GM12878 (cell line): ENCODE measurements at regions not wholly inside any gene's neighbourhood (a gene's known extent, or its start where the extent isn't known, plus 50 kb on each side); places are given as distances from the start of the nearest gene placed in this dataset.

ENCODE experiments used
- ATAC-seq: fragments of 200-7000 bp; cut with Tn5 transposase; 3 replicates; pipeline ENCODE4 v1.9.1; 2020; ENCODE audit warnings: mild to moderate bottlenecking, moderate library complexity
- BruUV-seq: library from RNA; stranded (reverse); fragments of 400-500 nt; replicated peaks from 2 replicates; lab custom pipeline; 2021; lab: Mats Ljungman, UMichigan
- CTCF ChIA-PET: fragments of 300-600 bp; sonication (Branson Sonifier 250); formaldehyde crosslinking; extraction: SDS; loops from one replicate; lab custom pipeline; 2021; ENCODE audit warnings: inconsistent platforms; lab: Yijun Ruan, JAX
- POLR2A ChIA-PET: fragments of 350-600 bp; formaldehyde crosslinking; extraction: SDS; loops from one replicate; lab custom pipeline; 2021; ENCODE audit warnings: inconsistent platforms; lab: Charles Lee
- RAD21 ChIA-PET: fragments of 300-600 bp; sonication (Branson Sonifier 250); formaldehyde crosslinking; loops from one replicate; lab custom pipeline; 2023; ENCODE audit warnings: antibody characterized with exemption; ENCODE audit not compliant: unreplicated experiment; lab: Charles Lee
- SMC1A ChIA-PET: fragments of 300-600 bp; sonication (Branson Sonifier 250); formaldehyde crosslinking; loops from one replicate; lab custom pipeline; 2023; ENCODE audit not compliant: unreplicated experiment, uncharacterized antibody; lab: Charles Lee
- DNase-seq: peaks from one replicate; pipeline ENCODE4 v3.0.0-alpha.2; 2011; ENCODE audit warnings: low read depth, low spot score
- FAIRE-seq: peaks from 3 replicates; lab custom pipeline; 2011; peaks lifted over from hg19 to GRCh38; lab: Jason Lieb, UNC
- H2AFZ ChIP-seq: 2 replicates; pipeline ENCODE4 v1.6.0; 2011; ENCODE audit warnings: low read depth, low read length, control low read depth; ENCODE audit not compliant: control insufficient read depth
- H3K27ac ChIP-seq: 2 replicates; pipeline ENCODE4 v1.5.1; 2011; ENCODE audit warnings: control low read depth; ENCODE audit not compliant: control insufficient read depth, insufficient read depth
- H3K27me3 ChIP-seq, 2 experiments: replicated peaks in 1 of 2; 2 replicates each; pipeline versions ENCODE4 v1.6.0 to v1.6.1; 2011; ENCODE audit warnings: low read length in 1 of 2; ENCODE audit not compliant: control insufficient read depth in 2 of 2, insufficient read depth in 2 of 2
- H3K36me3 ChIP-seq, 2 experiments: 2 replicates each; pipeline ENCODE4 v1.5.1; 2011; ENCODE audit warnings: low read length in 1 of 2; ENCODE audit not compliant: control insufficient read depth in 2 of 2, insufficient read depth in 2 of 2
- H3K4me1 ChIP-seq: 2 replicates; pipeline ENCODE4 v1.6.1; 2011; ENCODE audit warnings: mild to moderate bottlenecking, low read length, moderate library complexity, mixed read lengths; ENCODE audit not compliant: control insufficient read depth, insufficient read depth
- H3K4me2 ChIP-seq: 2 replicates; pipeline ENCODE4 v1.6.0; 2011; ENCODE audit warnings: control low read depth; ENCODE audit not compliant: control insufficient read depth, insufficient read depth
- H3K4me3 ChIP-seq: fragments of 200-600 bp; sonication (generic); 2 replicates; pipeline ENCODE4 v1.5.1; 2016
- H3K79me2 ChIP-seq: 2 replicates; pipeline ENCODE4 v1.6.0; 2011; ENCODE audit warnings: low read length; ENCODE audit not compliant: control insufficient read depth, insufficient read depth
- H3K9ac ChIP-seq: 2 replicates; pipeline ENCODE4 v1.8.0; 2011; ENCODE audit warnings: low read length, control low read depth, mixed read lengths; ENCODE audit not compliant: control insufficient read depth, insufficient read depth
- H3K9me3 ChIP-seq: replicated peaks from 3 replicates; pipeline ENCODE4 v1.5.1; 2011; ENCODE audit warnings: mild to moderate bottlenecking, low read length; ENCODE audit not compliant: control insufficient read depth, insufficient read depth
- H4K20me1 ChIP-seq: 2 replicates; pipeline ENCODE4 v1.6.0; 2011; ENCODE audit not compliant: control insufficient read depth, insufficient read depth
- CEBPZ ChIP-seq: fragments of 150-350 bp; IDR thresholded peaks from 2 replicates; pipeline ENCODE4 v1.6.1; 2016; ENCODE audit warnings: low read depth, low read length
- ETV6 ChIP-seq, 2 experiments: fragments of 450-650 bp in 1 of 2; IDR thresholded peaks in 1 of 2; conservative IDR thresholded peaks in 1 of 2; 2 replicates each; pipeline ENCODE4 v1.6.1; 2014; ENCODE audit warnings: antibody characterized with exemption in 1 of 2, borderline replicate concordance in 1 of 2, low read depth in 1 of 2, mild to moderate bottlenecking in 1 of 2, moderate library complexity in 1 of 2
- NBN ChIP-seq: fragments of 450-650 bp; IDR thresholded peaks from 2 replicates; pipeline ENCODE4 v1.6.1; 2016
- NFIC ChIP-seq: IDR thresholded peaks from 2 replicates; pipeline ENCODE4 v1.6.1; 2012; ENCODE audit warnings: low read depth, mild to moderate bottlenecking, inconsistent platforms, low read length, moderate library complexity
- POLR2A ChIP-seq: IDR thresholded peaks from 2 replicates; pipeline ENCODE4 v1.6.1; 2011; ENCODE audit warnings: low read depth, mild to moderate bottlenecking, low read length
- SIX5 ChIP-seq: IDR thresholded peaks from 2 replicates; pipeline ENCODE4 v1.6.1; 2011; ENCODE audit warnings: mild to moderate bottlenecking, low read depth, low read length, moderate library complexity; ENCODE audit not compliant: severe bottlenecking
- SMAD1 ChIP-seq: fragments of 450-650 bp; IDR thresholded peaks from 2 replicates; pipeline ENCODE4 v1.6.1; 2018; ENCODE audit warnings: mild to moderate bottlenecking, low read depth; ENCODE audit not compliant: partially characterized antibody
- SREBF1 ChIP-seq: IDR thresholded peaks from 2 replicates; pipeline ENCODE4 v1.6.1; 2012; ENCODE audit warnings: mild to moderate bottlenecking, low read length
- TBL1XR1 ChIP-seq: IDR thresholded peaks from 2 replicates; pipeline ENCODE4 v1.6.1; 2012; ENCODE audit warnings: low read depth, low read length, improper control_type of control experiment
- WGBS: methylation state at CpG from one replicate; pipeline ENCODE4 v1.1.6; 2016; ENCODE audit warnings: low lambda C conversion rate; ENCODE audit not compliant: insufficient replicate concordance, insufficient coverage; ENCODE audit errors: missing lambda C conversion rate; 5-methylcytosine and 5-hydroxymethylcytosine counted together
- in situ Hi-C: fragments of 300-500 bp; cut with MboI; formaldehyde crosslinking; loops from 9 replicates; pipeline ENCODE4 v1.14.3; 2018; ENCODE audit warnings: mixed read lengths
- intact Hi-C: fragments of 100-400 bp; cut with micrococcal nuclease; formaldehyde crosslinking; loops from one replicate; pipeline ENCODE4 v1.14.2; 2022; ENCODE audit not compliant: unreplicated experiment

GRCh38 chr21:16608209-16608830 lies 878.5 kb downstream of the USP25 start:
- no peaks in the 10 kb centered on the region for H3K27me3 ChIP-seq
- no peak for ATAC-seq
- H3K36me3 ChIP-seq = no peaks in the 10 kb centered on the region
- no peak overlapping the region for H2AFZ ChIP-seq
- no peak for TF ChIP-seq NBN
- no peak for TF ChIP-seq POLR2A
- no peak for TF ChIP-seq SMAD1
- TF ChIP-seq SIX5 = no peak
- TF ChIP-seq ETV6 (conservative IDR thresholded peaks at IDR 0.05 in 1 of 2, IDR thresholded peaks at IDR 0.05 in 1 of 2; ENCODE audit: borderline replicate concordance in 1 of 2, low read depth in 1 of 2) = no peak
- no peak for TF ChIP-seq SREBF1
- no peak for TF ChIP-seq NFIC
- TF ChIP-seq TBL1XR1 = no peak
- TF ChIP-seq CEBPZ = no peak
- WGBS = 60% methylated on average over 3 of the region's 3 CpGs
- no peaks in the 10 kb centered on the region for H3K9me3 ChIP-seq
- ChIA-PET POLR2A (no interaction called here), RAD21 (no interaction called here), SMC1A (no interaction called here), CTCF (no interaction called here)
- no peak overlapping the region for H3K27ac ChIP-seq
- H3K79me2 ChIP-seq = no peaks in the 10 kb centered on the region
- no TSS peak for BruUV-seq
- no peak overlapping the region for H3K9ac ChIP-seq
- no peak overlapping the region for H3K4me3 ChIP-seq
- FAIRE-seq = no peak
- H3K4me1 ChIP-seq = no peaks in the 10 kb centered on the region
- no peak for DNase-seq
- H4K20me1 ChIP-seq = no peaks in the 10 kb centered on the region
- no peak overlapping the region for H3K4me2 ChIP-seq
- intact Hi-C loops = no loop called here
- in situ Hi-C loops = no loop called here
